Stimulated activated CD8-positive, alpha-beta memory T cell treated with anti-CD3 and anti-CD28 coated beads, Interleukin-12 subunit alpha, Interleukin-12 subunit beta, amount 100 ng/mL, for 4 hours (primary cell): ENCODE measurements at regions not wholly inside any gene's neighbourhood (a gene's known extent, or its start where the extent isn't known, plus 50 kb on each side); places are given as distances from the start of the nearest gene placed in this dataset.

Experiments
- DNase-seq: peaks from one replicate; pipeline ENCODE4 v3.0.0-alpha.2; 2020; ENCODE audit warnings: low read depth

- no peak for DNase-seq
Measured at GRCh38 chr20:39874049-39874893, 814.8 kb downstream of the MAFB start.

- DNase-seq = no peak
Measured at GRCh38 chr20:39873286-39873685, 815.8 kb downstream of the MAFB start.

- DNase-seq = no peak
Measured at GRCh38 chr20:39871013-39871412, 818.0 kb downstream of the MAFB start.

- DNase-seq = no peak
Measured at GRCh38 chr20:39865446-39865845, 823.6 kb downstream of the MAFB start.

- DNase-seq = no peak
Measured at GRCh38 chr20:39862470-39862891, 826.6 kb downstream of the MAFB start.

GRCh38 chr20:39861381-39861780 is 827.7 kb downstream of the MAFB start:
- no peak for DNase-seq

GRCh38 chr20:39857835-39858234 is 831.2 kb downstream of the MAFB start:
- DNase-seq = no peak

- no peak for DNase-seq
Measured at GRCh38 chr20:39857187-39857586, 831.8 kb downstream of the MAFB start.

GRCh38 chr20:39855799-39856198 is 833.2 kb downstream of the MAFB start:
- no peak for DNase-seq

GRCh38 chr20:39855056-39855455 is 834.0 kb downstream of the MAFB start:
- no peak for DNase-seq

- no peak for DNase-seq
Measured at GRCh38 chr20:39853636-39854035, 835.4 kb downstream of the MAFB start.

- DNase-seq = no peak
Measured at GRCh38 chr20:39853050-39853449, 836.0 kb downstream of the MAFB start.

- no peak for DNase-seq
Measured at GRCh38 chr20:39851459-39851858, 837.6 kb downstream of the MAFB start.

GRCh38 chr20:39850821-39851330 is 838.2 kb downstream of the MAFB start:
- DNase-seq = no peak

- no peak for DNase-seq
Measured at GRCh38 chr20:39850246-39850645, 838.8 kb downstream of the MAFB start.

- DNase-seq = no peak
Measured at GRCh38 chr20:39849664-39850063, 839.4 kb downstream of the MAFB start.

- no peak for DNase-seq
Measured at GRCh38 chr20:39849171-39849570, 839.9 kb downstream of the MAFB start.

- DNase-seq = no peak
Measured at GRCh38 chr20:39839399-39840119, 849.5 kb downstream of the MAFB start.

- no peak for DNase-seq
Measured at GRCh38 chr20:39837561-39837960, 851.5 kb downstream of the MAFB start.

GRCh38 chr20:39835130-39835842 is 853.8 kb downstream of the MAFB start:
- no peak for DNase-seq

- no peak for DNase-seq
Measured at GRCh38 chr20:39830903-39831302, 858.1 kb downstream of the MAFB start.

- no peak for DNase-seq
Measured at GRCh38 chr20:39829661-39830060, 859.4 kb downstream of the MAFB start.

- DNase-seq = no peak
Measured at GRCh38 chr20:39829256-39829655, 859.8 kb downstream of the MAFB start.
